ENCODE measurements at regions not wholly inside any gene's neighbourhood (a gene's known extent, or its start where the extent isn't known, plus 50 kb on each side); places are given as distances from the start of the nearest gene placed in this dataset.

- no peak for TF ChIP-seq ZNF597 (CRISPR knock-in tag; IDR thresholded peaks at IDR 0.05)
- TF ChIP-seq PAXIP1 (CRISPR knock-in tag; conservative IDR thresholded peaks at IDR 0.05), result peak; percentile 52; the same call in 1 of the 2 replicates
- TF ChIP-seq XBP1 (CRISPR knock-in tag; IDR thresholded peaks at IDR 0.05), result no peak
- TF ChIP-seq NCOR1 (IDR thresholded peaks at IDR 0.05; ENCODE audit: borderline replicate concordance, low read length), result 0 out of 2 replicates have a peak, but pooled peaks have one; percentile 15
- TF ChIP-seq NBN (conservative IDR thresholded peaks at IDR 0.05), result no peak
- peak; percentile 69; the same call in 1 of the 2 replicates for TF ChIP-seq FOXK1 (CRISPR knock-in tag; IDR thresholded peaks at IDR 0.05; ENCODE audit: borderline replicate concordance, low read depth)
- TF ChIP-seq BRF2 (CRISPR knock-in tag; IDR thresholded peaks at IDR 0.05), result no peak
- no peak; the same call in 1 of the 2 replicates for TF ChIP-seq MAX (IDR thresholded peaks at IDR 0.05)
- TF ChIP-seq GPN1 (CRISPR knock-in tag; IDR thresholded peaks at IDR 0.05; ENCODE audit: borderline replicate concordance), result no peak
- TF ChIP-seq ZC3H4 (CRISPR knock-in tag; IDR thresholded peaks at IDR 0.05; ENCODE audit: borderline replicate concordance), result no peak
- no peak for TF ChIP-seq ZNF121 (CRISPR knock-in tag; IDR thresholded peaks at IDR 0.05)
- no peak for TF ChIP-seq MTERF4 (CRISPR knock-in tag; IDR thresholded peaks at IDR 0.05)
- TF ChIP-seq RELA (CRISPR knock-in tag; IDR thresholded peaks at IDR 0.05), result 0 out of 2 replicates have a peak, but pooled peaks have one; percentile 44
- no peak for TF ChIP-seq HOXA7 (CRISPR knock-in tag; IDR thresholded peaks at IDR 0.05)
- no peak for TF ChIP-seq ZNF484 (CRISPR knock-in tag; IDR thresholded peaks at IDR 0.05; ENCODE audit: borderline replicate concordance, low read depth)
- no peak for TF ChIP-seq ZNF34 (CRISPR knock-in tag; IDR thresholded peaks at IDR 0.05; ENCODE audit: borderline replicate concordance)
- TF ChIP-seq NKX3-1 (CRISPR knock-in tag; IDR thresholded peaks at IDR 0.05), result no peak
- no peak for TF ChIP-seq PATZ1 (CRISPR knock-in tag; IDR thresholded peaks at IDR 0.05)
- no peak for TF ChIP-seq ZNF253 (CRISPR knock-in tag; IDR thresholded peaks at IDR 0.05; ENCODE audit: borderline replicate concordance)
- TF ChIP-seq SP140L (CRISPR knock-in tag; IDR thresholded peaks at IDR 0.05; ENCODE audit: borderline replicate concordance), result no peak
- no peak for TF ChIP-seq EED (CRISPR knock-in tag; IDR thresholded peaks at IDR 0.05)
These were observed 101.2 kb upstream of the EGLN3 start (continued) for GRCh38 chr14:34051966-34052657.

Data from HepG2 (cell line).